ENCODE measurements at regions not wholly inside any gene's neighbourhood (a gene's known extent, or its start where the extent isn't known, plus 50 kb on each side); places are given as distances from the start of the nearest gene placed in this dataset.

DNA sequence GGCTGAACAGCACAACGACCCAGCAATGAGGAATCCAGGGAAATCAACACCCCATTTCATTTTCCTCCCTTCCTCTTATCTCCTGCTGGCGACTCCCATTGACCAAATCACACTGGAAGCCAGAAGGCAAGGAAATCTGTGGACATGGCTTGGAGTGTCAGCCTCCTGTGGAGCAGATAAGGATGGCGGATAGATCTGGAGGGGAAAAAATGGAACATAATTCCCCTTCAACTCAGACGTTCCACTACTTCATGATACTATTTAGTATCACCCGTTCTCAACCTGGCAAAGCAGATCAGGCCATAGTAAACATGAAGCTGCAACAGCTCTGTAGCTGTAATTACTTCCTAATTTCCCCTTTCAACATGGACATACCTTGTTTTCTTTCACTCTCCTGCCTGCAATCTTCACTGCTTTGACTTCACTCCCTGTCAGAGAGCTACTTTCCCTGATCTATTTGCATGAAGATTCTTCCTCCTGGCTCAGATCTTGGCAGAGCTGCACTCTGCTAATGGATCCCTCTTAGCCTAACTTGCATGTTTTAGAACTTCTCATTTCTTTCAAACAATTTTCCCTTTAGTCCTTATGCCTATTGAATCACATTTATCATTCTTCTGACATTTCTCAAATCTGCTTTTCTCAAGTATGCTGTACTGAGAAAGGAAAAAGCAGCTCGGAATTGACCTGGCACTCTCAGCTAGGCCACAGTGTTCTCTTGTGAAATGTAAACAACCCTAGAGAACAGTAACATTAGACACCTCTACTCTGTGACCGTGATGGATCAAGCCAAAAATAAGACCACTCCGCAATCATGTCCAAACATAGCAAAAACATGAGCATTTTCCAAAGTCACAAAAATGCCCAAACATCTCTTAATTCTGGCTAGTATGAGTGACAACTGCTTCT is 135.1 kb downstream of the ETNK1 start:
- H3K4me2 ChIP-seq: no peak overlapping the region
- no peaks in the 10 kb centered on the region for H3K36me3 ChIP-seq (ENCODE audit: insufficient read depth)
- Mint-ChIP-seq H3K4me1 (peaks cover 4% of the 10 kb centered on the region; the same call in 2 of the 3 replicates), H3K9me3 (no peaks in the 10 kb centered on the region), H3K36me3 (ENCODE audit: low read depth) (no peaks in the 10 kb centered on the region), H3K27me3 (ENCODE audit: insufficient read depth, low read depth, poor library complexity) (no peaks in the 10 kb centered on the region), H3K27ac (no peak overlapping the region), H3K4me3 (no peak overlapping the region)
- DNase-seq (ENCODE audit: low spot score) (no peak), ATAC-seq (no peak; the same call in 2 of the 3 replicates)
- H3K27me3 ChIP-seq (ENCODE audit: insufficient read depth): no peaks in the 10 kb centered on the region
- no peaks in the 10 kb centered on the region for H3K9me2 ChIP-seq (ENCODE audit: insufficient read depth)
- H3F3A ChIP-seq (replicated peaks; ENCODE audit: low read depth): no peaks in the 10 kb centered on the region
- no peak overlapping the region for H3K27ac ChIP-seq (ENCODE audit: low read depth)
- no peak overlapping the region for H3K4me3 ChIP-seq
- TF ChIP-seq, protein P1, sequence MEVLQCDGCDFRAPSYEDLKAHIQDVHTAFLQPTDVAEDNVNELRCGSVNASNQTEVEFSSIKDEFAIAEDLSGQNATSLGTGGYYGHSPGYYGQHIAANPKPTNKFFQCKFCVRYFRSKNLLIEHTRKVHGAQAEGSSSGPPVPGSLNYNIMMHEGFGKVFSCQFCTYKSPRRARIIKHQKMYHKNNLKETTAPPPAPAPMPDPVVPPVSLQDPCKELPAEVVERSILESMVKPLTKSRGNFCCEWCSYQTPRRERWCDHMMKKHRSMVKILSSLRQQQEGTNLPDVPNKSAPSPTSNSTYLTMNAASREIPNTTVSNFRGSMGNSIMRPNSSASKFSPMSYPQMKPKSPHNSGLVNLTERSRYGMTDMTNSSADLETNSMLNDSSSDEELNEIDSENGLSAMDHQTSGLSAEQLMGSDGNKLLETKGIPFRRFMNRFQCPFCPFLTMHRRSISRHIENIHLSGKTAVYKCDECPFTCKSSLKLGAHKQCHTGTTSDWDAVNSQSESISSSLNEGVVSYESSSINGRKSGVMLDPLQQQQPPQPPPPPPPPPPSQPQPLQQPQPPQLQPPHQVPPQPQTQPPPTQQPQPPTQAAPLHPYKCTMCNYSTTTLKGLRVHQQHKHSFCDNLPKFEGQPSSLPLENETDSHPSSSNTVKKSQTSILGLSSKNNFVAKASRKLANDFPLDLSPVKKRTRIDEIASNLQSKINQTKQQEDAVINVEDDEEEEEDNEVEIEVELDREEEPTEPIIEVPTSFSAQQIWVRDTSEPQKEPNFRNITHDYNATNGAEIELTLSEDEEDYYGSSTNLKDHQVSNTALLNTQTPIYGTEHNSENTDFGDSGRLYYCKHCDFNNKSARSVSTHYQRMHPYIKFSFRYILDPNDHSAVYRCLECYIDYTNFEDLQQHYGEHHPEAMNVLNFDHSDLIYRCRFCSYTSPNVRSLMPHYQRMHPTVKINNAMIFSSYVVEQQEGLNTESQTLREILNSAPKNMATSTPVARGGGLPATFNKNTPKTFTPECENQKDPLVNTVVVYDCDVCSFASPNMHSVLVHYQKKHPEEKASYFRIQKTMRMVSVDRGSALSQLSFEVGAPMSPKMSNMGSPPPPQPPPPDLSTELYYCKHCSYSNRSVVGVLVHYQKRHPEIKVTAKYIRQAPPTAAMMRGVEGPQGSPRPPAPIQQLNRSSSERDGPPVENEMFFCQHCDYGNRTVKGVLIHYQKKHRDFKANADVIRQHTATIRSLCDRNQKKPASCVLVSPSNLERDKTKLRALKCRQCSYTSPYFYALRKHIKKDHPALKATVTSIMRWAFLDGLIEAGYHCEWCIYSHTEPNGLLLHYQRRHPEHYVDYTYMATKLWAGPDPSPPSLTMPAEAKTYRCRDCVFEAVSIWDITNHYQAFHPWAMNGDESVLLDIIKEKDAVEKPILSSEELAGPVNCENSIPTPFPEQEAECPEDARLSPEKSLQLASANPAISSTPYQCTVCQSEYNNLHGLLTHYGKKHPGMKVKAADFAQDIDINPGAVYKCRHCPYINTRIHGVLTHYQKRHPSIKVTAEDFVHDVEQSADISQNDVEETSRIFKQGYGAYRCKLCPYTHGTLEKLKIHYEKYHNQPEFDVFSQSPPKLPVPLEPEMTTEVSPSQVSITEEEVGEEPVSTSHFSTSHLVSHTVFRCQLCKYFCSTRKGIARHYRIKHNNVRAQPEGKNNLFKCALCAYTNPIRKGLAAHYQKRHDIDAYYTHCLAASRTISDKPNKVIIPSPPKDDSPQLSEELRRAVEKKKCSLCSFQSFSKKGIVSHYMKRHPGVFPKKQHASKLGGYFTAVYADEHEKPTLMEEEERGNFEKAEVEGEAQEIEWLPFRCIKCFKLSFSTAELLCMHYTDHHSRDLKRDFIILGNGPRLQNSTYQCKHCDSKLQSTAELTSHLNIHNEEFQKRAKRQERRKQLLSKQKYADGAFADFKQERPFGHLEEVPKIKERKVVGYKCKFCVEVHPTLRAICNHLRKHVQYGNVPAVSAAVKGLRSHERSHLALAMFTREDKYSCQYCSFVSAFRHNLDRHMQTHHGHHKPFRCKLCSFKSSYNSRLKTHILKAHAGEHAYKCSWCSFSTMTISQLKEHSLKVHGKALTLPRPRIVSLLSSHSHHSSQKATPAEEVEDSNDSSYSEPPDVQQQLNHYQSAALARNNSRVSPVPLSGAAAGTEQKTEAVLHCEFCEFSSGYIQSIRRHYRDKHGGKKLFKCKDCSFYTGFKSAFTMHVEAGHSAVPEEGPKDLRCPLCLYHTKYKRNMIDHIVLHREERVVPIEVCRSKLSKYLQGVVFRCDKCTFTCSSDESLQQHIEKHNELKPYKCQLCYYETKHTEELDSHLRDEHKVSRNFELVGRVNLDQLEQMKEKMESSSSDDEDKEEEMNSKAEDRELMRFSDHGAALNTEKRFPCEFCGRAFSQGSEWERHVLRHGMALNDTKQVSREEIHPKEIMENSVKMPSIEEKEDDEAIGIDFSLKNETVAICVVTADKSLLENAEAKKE (CRISPR knock-in tag; IDR thresholded peaks at IDR 0.05): no peak
- TF ChIP-seq ZNF114 (CRISPR knock-in tag; IDR thresholded peaks at IDR 0.05) (no peak), POLR2AphosphoS5 (IDR thresholded peaks at IDR 0.05; ENCODE audit: low read depth) (no peak), JUNB (IDR thresholded peaks at IDR 0.05; ENCODE audit: unreplicated experiment) (no peak), ZNF331 (CRISPR knock-in tag; IDR thresholded peaks at IDR 0.05; ENCODE audit: low read depth) (no peak), EZH2phosphoT487 (IDR thresholded peaks at IDR 0.05; ENCODE audit: unreplicated experiment) (no peak), NANOG (IDR thresholded peaks at IDR 0.05; ENCODE audit: borderline replicate concordance) (no peak), CREB1 (CRISPR knock-in tag; IDR thresholded peaks at IDR 0.05; ENCODE audit: low read depth) (no peak), EZH2 (IDR thresholded peaks at IDR 0.05; ENCODE audit: low read depth, unreplicated experiment) (no peak), STAT1 (IDR thresholded peaks at IDR 0.05; ENCODE audit: unreplicated experiment) (no peak)
- TF ChIP-seq, protein P2, sequence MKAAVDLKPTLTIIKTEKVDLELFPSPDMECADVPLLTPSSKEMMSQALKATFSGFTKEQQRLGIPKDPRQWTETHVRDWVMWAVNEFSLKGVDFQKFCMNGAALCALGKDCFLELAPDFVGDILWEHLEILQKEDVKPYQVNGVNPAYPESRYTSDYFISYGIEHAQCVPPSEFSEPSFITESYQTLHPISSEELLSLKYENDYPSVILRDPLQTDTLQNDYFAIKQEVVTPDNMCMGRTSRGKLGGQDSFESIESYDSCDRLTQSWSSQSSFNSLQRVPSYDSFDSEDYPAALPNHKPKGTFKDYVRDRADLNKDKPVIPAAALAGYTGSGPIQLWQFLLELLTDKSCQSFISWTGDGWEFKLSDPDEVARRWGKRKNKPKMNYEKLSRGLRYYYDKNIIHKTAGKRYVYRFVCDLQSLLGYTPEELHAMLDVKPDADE (IDR thresholded peaks at IDR 0.05): no peak
- TF ChIP-seq, protein P3, sequence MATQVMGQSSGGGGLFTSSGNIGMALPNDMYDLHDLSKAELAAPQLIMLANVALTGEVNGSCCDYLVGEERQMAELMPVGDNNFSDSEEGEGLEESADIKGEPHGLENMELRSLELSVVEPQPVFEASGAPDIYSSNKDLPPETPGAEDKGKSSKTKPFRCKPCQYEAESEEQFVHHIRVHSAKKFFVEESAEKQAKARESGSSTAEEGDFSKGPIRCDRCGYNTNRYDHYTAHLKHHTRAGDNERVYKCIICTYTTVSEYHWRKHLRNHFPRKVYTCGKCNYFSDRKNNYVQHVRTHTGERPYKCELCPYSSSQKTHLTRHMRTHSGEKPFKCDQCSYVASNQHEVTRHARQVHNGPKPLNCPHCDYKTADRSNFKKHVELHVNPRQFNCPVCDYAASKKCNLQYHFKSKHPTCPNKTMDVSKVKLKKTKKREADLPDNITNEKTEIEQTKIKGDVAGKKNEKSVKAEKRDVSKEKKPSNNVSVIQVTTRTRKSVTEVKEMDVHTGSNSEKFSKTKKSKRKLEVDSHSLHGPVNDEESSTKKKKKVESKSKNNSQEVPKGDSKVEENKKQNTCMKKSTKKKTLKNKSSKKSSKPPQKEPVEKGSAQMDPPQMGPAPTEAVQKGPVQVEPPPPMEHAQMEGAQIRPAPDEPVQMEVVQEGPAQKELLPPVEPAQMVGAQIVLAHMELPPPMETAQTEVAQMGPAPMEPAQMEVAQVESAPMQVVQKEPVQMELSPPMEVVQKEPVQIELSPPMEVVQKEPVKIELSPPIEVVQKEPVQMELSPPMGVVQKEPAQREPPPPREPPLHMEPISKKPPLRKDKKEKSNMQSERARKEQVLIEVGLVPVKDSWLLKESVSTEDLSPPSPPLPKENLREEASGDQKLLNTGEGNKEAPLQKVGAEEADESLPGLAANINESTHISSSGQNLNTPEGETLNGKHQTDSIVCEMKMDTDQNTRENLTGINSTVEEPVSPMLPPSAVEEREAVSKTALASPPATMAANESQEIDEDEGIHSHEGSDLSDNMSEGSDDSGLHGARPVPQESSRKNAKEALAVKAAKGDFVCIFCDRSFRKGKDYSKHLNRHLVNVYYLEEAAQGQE (IDR thresholded peaks at IDR 0.05; ENCODE audit: unreplicated experiment): no peak
- TF ChIP-seq, protein P4, sequence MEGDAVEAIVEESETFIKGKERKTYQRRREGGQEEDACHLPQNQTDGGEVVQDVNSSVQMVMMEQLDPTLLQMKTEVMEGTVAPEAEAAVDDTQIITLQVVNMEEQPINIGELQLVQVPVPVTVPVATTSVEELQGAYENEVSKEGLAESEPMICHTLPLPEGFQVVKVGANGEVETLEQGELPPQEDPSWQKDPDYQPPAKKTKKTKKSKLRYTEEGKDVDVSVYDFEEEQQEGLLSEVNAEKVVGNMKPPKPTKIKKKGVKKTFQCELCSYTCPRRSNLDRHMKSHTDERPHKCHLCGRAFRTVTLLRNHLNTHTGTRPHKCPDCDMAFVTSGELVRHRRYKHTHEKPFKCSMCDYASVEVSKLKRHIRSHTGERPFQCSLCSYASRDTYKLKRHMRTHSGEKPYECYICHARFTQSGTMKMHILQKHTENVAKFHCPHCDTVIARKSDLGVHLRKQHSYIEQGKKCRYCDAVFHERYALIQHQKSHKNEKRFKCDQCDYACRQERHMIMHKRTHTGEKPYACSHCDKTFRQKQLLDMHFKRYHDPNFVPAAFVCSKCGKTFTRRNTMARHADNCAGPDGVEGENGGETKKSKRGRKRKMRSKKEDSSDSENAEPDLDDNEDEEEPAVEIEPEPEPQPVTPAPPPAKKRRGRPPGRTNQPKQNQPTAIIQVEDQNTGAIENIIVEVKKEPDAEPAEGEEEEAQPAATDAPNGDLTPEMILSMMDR (conservative IDR thresholded peaks at IDR 0.05; ENCODE audit: low read depth in 2 of 2): no peak
- H2AFZ ChIP-seq: peak overlapping the region; percentile 19
- no peaks in the 10 kb centered on the region for H3K79me2 ChIP-seq (replicated peaks; ENCODE audit: insufficient read depth)
- H3K4me1 ChIP-seq (ENCODE audit: insufficient read depth): no peaks in the 10 kb centered on the region
- no peaks in the 10 kb centered on the region for H4K20me1 ChIP-seq (replicated peaks; ENCODE audit: insufficient read depth)

Data from GM23338 (cell line).